ENCODE measurements at regions not wholly inside any gene's neighbourhood (a gene's known extent, or its start where the extent isn't known, plus 50 kb on each side); places are given as distances from the start of the nearest gene placed in this dataset.

DNA sequence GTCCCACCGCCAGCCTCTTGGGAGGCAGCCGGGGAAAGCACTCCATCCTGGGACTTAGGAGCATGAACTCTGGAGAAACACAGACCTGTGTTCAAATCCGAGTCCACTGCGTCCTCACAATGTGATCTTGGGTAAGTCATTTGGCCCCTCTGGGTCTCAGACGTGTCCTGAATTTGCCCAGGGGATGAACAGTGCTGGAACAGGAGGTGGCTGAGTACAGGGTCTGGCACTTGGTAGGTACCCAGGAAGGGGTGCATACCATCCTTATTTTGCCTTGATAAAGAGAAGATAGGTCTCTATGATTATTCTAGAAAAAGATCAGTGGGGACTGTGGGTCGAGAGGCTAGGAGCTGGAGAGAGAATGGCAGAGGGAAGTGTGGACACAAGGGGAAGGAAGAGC is 135.7 kb downstream of the FGF18 start:
- Histone ChIP-seq H3K4me1 (no peaks in the 10 kb centered on the region), H3K27ac (no peak overlapping the region), H3K4me3 (no peak overlapping the region), H3K36me3 (ENCODE audit: insufficient read depth in 1 of 2, low read depth in 1 of 2) (no peaks in the 10 kb centered on the region), H3K9me3 (no peaks in the 10 kb centered on the region), H3K27me3 (ENCODE audit: insufficient read depth in 3 of 3, low read length in 2 of 3) (no peaks in the 10 kb centered on the region)
- ATAC-seq (no peak), DNase-seq (no peak)
- TF ChIP-seq, protein P1, sequence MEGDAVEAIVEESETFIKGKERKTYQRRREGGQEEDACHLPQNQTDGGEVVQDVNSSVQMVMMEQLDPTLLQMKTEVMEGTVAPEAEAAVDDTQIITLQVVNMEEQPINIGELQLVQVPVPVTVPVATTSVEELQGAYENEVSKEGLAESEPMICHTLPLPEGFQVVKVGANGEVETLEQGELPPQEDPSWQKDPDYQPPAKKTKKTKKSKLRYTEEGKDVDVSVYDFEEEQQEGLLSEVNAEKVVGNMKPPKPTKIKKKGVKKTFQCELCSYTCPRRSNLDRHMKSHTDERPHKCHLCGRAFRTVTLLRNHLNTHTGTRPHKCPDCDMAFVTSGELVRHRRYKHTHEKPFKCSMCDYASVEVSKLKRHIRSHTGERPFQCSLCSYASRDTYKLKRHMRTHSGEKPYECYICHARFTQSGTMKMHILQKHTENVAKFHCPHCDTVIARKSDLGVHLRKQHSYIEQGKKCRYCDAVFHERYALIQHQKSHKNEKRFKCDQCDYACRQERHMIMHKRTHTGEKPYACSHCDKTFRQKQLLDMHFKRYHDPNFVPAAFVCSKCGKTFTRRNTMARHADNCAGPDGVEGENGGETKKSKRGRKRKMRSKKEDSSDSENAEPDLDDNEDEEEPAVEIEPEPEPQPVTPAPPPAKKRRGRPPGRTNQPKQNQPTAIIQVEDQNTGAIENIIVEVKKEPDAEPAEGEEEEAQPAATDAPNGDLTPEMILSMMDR (IDR thresholded peaks at IDR 0.05), result no peak
- 71 to 82% (median 78%) methylated on average over 6 of the region's 6 CpGs for WGBS, 3 donors
- intact Hi-C loops (cut with DNase I), result no loop called here

DNA sequence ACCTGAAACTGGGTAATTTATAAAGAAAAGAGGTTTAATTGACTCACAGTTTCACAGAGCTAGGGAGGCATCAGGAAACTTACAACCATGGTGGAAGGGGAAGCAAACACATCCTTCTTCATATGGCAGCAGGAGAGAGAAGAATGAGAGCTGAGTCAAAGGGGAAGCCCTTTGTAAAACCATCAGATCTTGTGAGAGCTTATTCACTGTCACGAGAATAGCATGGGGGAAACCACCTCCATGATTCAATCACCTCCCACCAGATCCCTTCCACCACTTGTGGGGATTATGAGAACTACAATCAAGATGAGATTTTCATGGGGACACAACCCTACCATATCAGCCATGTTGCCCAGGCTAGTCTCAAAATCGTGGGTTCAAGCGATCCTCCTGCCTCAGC is 143.4 kb downstream of the FGF18 start:
- WGBS, 3 donors, result 81 to 90% (median 87%) methylated on average over 3 of the region's 3 CpGs
- intact Hi-C loops (cut with DNase I), result no loop called here

DNA sequence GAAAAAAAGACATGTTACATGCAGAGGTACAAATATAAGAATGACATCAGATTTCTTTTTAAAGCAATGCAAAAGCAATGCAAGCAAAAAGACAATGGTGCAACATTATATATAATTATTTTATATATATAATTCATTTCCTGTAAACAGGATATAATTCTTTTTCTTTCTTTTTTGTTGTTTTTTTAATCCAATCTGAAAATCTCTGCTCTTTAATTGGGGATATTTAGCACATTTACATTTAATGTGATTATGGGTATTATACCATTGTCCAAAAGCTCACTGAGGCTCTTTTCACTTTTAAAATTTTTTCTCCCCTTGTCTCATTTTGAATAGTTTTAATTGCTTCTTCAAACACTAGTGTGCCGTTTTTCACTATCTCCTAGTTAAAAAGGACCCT is 148.9 kb downstream of the FGF18 start:
- no peak for ATAC-seq
- intact Hi-C loops (cut with DNase I), result no loop called here

More for the DNA sequence above, 143.4 kb downstream of the FGF18 start:
- no peaks in the 10 kb centered on the region for H3K9me3 ChIP-seq
- H3K36me3 ChIP-seq (ENCODE audit: insufficient read depth in 1 of 2, low read depth in 1 of 2), result no peaks in the 10 kb centered on the region
- no peak overlapping the region for H3K4me3 ChIP-seq
- TF ChIP-seq, protein P1 (IDR thresholded peaks at IDR 0.05), result no peak
- ATAC-seq, result no peak
- H3K4me1 ChIP-seq, result no peaks in the 10 kb centered on the region
- no peak overlapping the region for H3K27ac ChIP-seq
- DNase-seq, result no peak
- H3K27me3 ChIP-seq (ENCODE audit: insufficient read depth in 3 of 3, low read length in 2 of 3), result no peaks in the 10 kb centered on the region

DNA sequence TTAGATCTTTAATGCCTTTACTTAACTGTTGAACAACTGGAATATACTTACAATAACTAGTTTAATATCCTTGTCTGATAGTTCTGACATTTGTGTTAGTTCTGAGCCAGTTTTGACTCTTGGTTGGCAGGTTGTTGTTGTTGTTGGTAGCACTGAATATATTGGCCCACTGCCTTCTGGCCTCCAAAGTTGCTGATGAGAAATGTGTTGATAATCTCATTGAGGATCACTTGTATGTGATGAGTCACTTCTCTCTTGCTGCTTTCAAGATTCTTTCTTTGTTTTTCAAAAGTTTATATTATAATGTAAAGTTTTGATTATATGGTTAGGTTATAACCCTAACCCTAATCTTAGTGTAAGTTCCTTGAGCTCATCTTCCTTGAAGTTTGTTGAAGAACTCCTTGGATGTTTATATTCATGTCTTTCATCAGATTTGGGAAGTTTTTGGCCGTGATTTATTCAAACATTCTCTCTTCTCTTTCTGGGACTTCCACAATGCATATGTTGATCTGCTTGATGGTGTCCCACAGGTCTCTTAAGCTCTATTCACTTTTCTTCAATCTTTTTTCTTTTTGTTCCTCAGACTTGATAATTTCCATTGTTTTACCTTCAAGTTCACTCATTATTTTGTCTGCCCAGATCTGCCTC is 149.7 kb downstream of the FGF18 start:
- Histone ChIP-seq H3K4me1 (no peaks in the 10 kb centered on the region), H3K9me3 (peaks cover 8% of the 10 kb centered on the region), H3K27me3 (ENCODE audit: insufficient read depth in 3 of 3, low read length in 2 of 3) (no peaks in the 10 kb centered on the region), H3K36me3 (ENCODE audit: insufficient read depth in 1 of 2, low read depth in 1 of 2) (no peaks in the 10 kb centered on the region), H3K4me3 (no peak overlapping the region), H3K27ac (no peak overlapping the region)
- TF ChIP-seq, protein P1 (IDR thresholded peaks at IDR 0.05), result no peak
- intact Hi-C loops (cut with DNase I), result no loop called here
- 0 to 83% (median 35%) methylated on average over 1 of the region's 1 CpG for WGBS, 3 donors
- ATAC-seq (no peak), DNase-seq (no peak)

More for the DNA sequence above, 148.9 kb downstream of the FGF18 start:
- H3K36me3 ChIP-seq (ENCODE audit: insufficient read depth in 1 of 2, low read depth in 1 of 2), result no peaks in the 10 kb centered on the region
- H3K4me1 ChIP-seq, result no peaks in the 10 kb centered on the region
- H3K27ac ChIP-seq, result no peak overlapping the region
- H3K27me3 ChIP-seq (ENCODE audit: insufficient read depth in 3 of 3, low read length in 2 of 3), result no peaks in the 10 kb centered on the region
- WGBS, 3 donors, result 85 to 100% (median 87%) methylated on average over 1 of the region's 1 CpG
- H3K4me3 ChIP-seq, result no peak overlapping the region
- DNase-seq, result no peak
- TF ChIP-seq, protein P1 (IDR thresholded peaks at IDR 0.05), result no peak
- peaks cover 8% of the 10 kb centered on the region for H3K9me3 ChIP-seq
